H7 (cell line): ENCODE measurements at regions not wholly inside any gene's neighbourhood (a gene's known extent, or its start where the extent isn't known, plus 50 kb on each side); places are given as distances from the start of the nearest gene placed in this dataset.

Source experiments
- DNase-seq: peaks from one replicate; pipeline ENCODE4 v3.0.0; 2012
- H3K27me3 ChIP-seq: 2 replicates; pipeline ENCODE4 v1.6.0; 2011; ENCODE audit warnings: mild to moderate bottlenecking, low read length; ENCODE audit not compliant: control insufficient read depth, insufficient read depth
- H3K36me3 ChIP-seq: replicated peaks from 2 replicates; pipeline ENCODE4 v1.5.1; 2011; ENCODE audit warnings: low read length; ENCODE audit not compliant: control insufficient read depth, insufficient read depth
- H3K4me3 ChIP-seq: 2 replicates; pipeline ENCODE4 v1.5.1; 2011; ENCODE audit warnings: low read depth, mild to moderate bottlenecking, control low read depth, low read length, moderate library complexity; ENCODE audit not compliant: insufficient read depth

- no peak for DNase-seq
- Histone ChIP-seq H3K36me3 (no peaks in the 10 kb centered on the region), H3K4me3 (no peak overlapping the region), H3K27me3 (no peaks in the 10 kb centered on the region)
Observed at GRCh38 chr18:4510160-4510559, 55.1 kb upstream of the DLGAP1 start.
